Transverse colon (tissue), 3 donors: ENCODE measurements at regions not wholly inside any gene's neighbourhood (a gene's known extent, or its start where the extent isn't known, plus 50 kb on each side); places are given as distances from the start of the nearest gene placed in this dataset.

ENCODE experiments used
- CTCF ChIP-seq, 5 experiments: fragments of 200-600 bp in 3 of 5; fragments of 450-650 bp in 2 of 5; sonication (generic) in 3 of 5; IDR thresholded peaks; 1 replicate in 2 of 5; 2 replicates in 3 of 5; pipeline ENCODE4 v1.5.1; 2016 to 2017; ENCODE audit warnings: antibody characterized with exemption in 5 of 5, inconsistent platforms in 3 of 5, mild to moderate bottlenecking in 2 of 5, moderate library complexity in 1 of 5
- EP300 ChIP-seq: sonication (generic); formaldehyde crosslinking; IDR thresholded peaks from one replicate; pipeline ENCODE4 v1.6.1; 2017; ENCODE audit warnings: antibody characterized with exemption, low read depth

DNA sequence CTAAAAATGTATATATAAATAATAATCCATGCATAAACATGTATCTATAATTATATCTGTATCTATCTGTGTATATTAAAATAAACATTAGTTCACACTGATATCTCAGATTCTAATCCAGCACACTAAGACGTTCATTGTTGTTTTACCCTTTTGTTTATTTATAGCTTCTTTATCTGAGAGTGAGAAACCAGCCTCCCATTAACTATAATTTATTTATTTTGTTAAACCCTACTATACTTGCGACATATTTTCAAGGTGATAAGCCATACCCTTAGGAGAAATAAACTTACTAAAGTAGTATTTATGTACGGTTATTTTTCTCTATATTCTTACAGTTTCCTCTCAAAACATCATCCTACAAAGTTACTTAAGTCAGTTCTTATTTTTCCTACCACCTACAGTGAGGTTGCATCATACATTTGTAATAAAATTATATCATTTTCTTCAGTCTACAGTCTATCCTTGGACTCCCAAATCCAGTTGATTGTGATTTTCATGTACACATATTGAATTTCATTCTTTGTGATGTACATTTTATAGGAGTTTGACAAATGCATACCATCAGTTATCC lies 726.4 kb upstream of the FAM174A start:
- no peak for TF ChIP-seq CTCF (IDR thresholded peaks at IDR 0.05)
- no peak for TF ChIP-seq EP300
